Stimulated activated CD4-positive, alpha-beta T cell treated with anti-CD3 and anti-CD28 coated beads, Interleukin-1b, Interleukin-23, amount 100 ng/mL, for 48 hours (primary cell): ENCODE measurements at regions not wholly inside any gene's neighbourhood (a gene's known extent, or its start where the extent isn't known, plus 50 kb on each side); places are given as distances from the start of the nearest gene placed in this dataset.

Experiments
- DNase-seq: peaks from one replicate; pipeline ENCODE4 v3.0.0-alpha.2; 2020

DNA sequence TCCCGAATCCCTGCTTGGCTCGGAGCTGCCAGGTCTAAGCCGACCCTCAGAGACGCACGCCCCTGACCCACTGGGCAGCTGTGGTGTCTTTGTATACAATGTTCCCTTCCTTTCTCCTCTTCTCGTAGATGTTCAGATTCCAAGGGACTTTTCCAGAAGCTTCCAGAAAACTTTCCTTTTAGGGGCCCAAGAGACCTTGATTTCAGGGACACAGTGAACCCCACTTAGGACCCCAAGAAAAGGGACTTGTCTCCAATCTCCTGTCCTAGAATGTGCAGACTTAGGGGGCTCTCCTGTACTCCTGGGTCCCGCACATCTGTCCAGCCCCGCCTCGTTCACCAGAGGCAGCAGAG, 103.5 kb downstream of the EDN3 start:
- DNase-seq: no peak

DNA sequence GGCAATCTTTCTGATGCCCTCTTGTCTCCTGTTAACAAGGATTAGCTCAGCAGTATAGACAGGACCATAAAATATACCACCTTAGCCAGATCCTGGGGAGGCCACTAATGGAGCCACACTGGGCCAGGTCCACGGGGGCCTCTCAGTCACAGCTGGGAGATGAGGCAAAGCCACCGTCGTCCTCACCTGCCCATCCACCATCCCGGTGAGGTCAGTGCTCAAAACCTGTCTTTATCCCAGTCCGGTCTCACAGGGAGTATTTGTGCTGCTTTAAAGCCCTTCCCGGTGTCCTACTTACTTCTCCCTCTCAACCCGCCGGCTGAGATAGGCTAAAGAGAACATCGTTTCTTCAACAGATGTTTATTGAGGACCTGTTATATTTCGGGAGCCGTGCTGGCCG, 104.3 kb downstream of the EDN3 start:
- no peak for DNase-seq

DNA sequence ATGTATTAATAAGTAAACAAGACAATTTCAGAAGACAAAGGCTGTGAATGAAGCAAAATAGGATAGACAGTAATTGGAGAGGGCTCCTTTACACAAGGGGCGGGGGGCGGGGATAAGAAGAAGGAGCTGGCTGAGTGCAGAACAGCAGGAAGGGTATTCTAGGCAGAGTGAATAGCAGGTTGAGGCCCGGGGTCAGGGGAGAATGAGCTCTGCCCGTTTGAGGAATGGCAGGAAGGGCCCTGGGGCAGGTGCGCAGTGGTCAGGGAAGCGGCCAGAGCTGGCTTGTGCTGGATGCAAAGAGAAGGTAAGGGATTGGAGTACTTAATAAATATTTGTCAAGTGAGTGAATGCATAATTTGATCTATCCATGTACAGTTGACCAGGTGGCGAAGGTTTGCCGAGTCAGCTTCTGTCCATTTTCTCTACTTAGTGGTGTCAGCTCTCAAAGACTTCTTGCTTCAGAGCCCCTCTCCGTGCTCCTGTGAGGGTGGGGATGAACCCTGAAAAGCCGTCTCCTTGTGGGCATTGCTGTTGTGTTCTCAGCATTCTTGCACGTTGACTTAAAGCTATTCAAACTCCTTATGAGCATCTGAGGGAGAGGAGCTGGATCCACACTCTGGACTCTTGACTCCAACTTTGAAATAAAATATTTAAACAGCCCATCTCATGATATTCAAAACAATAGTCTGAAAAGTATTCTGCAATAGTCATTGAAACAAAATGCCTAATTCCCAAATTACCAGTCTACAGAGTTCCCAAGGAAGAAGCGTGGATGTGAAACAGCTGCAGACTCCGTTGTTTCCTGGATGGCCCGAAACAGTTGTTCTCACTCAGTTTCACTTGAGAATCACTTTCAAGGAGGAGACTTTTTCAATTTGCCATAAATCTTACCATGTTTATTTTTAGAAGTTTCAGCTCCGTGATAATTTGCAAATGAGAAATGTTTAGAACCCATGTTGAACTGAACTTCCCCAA, 105.1 kb downstream of the EDN3 start:
- no peak for DNase-seq

DNA sequence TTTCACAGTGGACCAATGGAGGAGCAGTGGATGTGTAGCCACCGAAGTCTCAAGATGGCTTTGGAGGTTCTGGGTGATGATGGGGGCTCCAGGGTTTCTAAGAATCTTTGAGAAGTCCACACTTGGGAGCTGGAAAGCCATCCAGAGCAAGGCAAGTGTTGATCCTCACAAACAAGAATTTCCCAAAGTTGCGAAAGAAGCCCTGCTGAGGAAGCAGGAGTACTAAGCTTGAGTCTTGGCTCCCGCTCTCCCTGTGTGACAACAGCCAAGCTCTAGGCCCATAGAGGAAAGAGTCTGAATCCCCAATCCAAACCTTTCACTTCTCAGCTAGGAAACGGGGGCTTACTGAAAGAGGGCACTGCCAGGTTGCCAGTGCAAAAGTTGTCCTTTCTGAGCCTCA, 106.0 kb downstream of the EDN3 start:
- no peak for DNase-seq

DNA sequence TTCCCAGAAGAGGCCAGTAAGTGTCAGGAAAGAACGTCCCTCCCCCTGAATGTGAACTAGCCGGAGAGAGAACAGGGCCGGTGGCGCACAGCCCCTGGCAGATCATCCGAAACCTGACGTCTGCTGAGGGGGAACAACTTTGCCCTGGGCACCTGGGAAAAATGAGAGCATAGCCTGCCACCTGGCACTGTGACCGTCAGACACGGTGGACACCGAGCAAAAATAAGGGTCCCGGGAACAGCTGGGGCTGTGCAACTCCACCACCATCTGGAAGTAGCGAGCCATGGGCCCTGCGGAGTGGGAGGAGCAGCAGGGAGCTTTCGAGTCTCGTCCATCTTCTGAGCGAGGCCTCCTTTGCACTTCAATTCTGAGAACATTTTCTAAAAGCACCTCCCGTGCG, 110.8 kb downstream of the EDN3 start:
- DNase-seq: no peak

DNA sequence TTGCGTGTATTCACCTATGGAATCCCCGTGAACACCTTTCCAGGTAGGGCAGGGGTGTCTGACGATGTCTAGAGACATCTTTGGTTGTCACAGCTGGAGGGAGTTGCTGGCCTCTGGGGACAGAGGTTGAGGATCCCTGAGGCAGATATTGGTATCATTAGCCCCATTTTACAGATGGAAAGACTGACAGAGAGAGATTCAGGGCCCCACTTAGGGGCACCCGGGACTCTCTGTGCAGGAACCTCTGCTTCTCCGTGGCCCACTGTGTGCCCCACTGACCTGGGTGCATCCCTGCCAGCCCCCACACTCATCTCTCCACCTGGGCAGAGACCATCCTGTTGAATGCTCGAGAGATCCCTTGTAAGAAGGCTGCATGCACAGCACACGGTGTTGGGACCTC, 111.2 kb downstream of the EDN3 start:
- DNase-seq: no peak

DNA sequence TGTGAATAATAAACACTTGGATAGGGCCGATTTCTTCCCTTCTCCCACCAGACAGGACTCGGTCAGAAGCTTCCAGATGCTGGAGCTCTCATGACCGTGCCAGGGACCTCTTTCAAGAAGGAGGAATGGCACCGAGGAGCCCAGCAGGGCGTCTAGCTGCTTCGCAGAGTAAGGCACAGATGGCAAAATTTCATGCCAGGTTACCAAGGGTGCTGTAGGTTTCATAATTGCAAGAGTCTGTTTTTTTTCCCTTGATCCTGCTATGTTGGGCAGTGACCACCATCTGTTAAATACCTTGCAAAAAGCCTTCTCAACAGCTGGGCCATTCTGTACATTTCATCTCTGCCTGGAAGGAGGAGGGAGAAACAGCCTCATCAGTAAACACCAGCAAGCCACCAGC, 111.8 kb downstream of the EDN3 start:
- DNase-seq: no peak

DNA sequence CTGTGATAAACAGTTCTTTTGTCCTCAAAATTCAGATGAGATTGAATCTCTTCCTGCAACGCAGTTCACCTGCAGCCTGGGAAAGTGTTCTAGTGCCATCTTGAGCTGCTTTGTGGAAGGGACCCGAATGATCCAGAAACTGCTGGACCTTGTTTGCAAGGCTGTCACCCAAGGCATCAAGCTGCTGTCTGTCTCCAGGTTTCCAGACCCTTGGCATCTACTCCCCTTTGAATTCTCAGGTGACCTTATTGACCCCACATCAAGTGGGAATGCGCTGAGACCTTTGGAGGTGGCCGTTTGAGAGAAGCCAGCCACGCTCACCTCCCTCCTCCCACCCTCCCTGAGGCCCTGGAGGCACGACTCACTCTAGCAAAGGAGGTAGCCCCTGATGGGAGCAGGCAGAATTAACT, 112.5 kb downstream of the EDN3 start:
- DNase-seq: no peak

DNA sequence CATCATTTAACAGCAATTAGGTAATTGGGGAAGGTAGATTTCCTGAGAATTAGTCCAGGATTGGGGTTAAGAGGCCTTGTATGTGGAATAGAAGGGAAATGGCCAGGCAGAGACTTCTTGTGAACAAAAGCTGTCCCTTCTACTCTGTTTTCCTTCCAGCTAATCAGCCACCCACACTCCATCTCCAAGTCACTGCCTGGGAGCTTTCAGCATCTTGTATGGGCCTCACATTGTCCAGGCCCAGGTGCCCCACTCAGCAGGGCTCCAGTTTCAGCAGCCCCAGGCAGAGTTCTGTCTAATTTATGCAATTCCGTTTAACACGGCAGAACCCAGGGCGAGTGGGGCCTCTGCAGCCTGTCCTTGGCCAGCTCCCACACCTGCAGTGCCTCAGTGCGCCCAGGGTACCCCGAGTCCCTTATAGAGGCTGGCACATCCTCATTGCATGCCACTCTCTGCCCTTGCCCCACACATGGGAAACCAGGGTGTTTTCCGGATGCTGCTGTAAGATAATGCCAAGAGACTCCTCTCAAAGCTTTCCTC, 113.0 kb downstream of the EDN3 start:
- no peak for DNase-seq

DNA sequence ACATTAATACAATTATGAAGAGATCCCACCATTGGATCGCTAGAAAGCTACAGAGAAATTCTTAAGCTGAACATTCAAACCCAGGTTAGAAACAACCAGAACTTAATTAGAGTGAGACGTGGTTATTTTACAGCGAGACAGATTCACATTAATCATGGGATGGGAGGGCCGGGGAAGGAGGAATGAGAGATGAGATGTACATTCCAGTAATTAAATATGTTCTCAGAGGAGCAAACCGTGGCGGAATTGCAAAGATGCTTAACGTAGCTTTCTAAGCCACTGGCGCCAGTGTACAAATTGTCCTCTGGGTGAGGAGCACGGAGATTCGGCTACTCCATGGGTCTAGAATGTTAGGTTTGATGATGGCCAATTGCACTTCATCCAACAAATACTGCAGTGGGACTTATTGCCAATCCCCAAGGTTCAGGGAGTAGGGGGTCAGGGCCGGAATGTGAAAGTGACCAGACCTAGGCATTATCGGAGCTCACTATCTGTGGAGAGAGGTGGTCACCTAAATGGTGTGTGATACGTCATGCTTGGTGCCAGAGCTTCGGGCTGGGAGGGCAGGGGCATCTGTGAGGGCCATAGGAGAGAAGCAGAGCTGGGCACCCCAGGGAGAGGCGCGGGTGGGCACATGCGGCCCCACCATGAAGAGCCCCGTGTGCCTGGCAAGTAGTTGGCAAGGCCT, 114.7 kb downstream of the EDN3 start:
- DNase-seq: no peak

DNA sequence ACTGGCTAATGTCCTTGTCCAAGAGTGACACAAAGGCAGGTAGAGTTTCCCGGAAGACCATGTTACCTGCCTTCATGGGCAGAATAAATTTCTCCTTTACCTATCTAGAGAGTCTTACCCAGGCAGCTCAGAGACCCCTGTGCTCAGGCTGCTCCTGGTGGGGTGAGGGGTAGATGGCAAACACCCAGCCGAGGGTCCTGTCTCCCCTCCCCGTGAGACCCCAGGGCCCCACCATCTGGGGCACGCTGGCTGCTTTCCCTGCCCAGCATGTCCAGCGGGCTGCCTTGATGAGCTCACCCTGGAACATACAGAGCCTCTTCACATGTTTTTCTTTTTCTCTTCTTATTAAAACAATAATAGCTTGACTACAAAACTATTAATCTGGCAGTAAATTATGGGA, 116.5 kb downstream of the EDN3 start:
- no peak for DNase-seq

DNA sequence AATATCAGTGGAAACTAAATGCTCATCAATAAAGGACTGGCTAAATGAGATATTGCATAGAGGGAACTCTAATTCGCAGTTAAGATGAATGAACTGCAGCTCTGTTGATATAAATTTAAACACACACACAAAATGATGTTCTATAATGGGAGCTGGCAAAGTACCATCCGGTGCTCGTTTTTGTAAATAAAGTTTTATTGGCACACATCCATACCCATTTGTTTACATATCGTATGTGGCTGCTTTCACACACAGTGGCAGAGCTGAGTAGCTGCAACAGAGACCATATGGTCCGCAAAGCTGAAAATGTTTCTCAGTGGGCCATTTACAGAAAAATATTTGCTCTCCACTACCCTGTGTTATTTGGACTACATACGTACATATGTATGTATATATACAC, 120.7 kb downstream of the EDN3 start:
- no peak for DNase-seq

DNA sequence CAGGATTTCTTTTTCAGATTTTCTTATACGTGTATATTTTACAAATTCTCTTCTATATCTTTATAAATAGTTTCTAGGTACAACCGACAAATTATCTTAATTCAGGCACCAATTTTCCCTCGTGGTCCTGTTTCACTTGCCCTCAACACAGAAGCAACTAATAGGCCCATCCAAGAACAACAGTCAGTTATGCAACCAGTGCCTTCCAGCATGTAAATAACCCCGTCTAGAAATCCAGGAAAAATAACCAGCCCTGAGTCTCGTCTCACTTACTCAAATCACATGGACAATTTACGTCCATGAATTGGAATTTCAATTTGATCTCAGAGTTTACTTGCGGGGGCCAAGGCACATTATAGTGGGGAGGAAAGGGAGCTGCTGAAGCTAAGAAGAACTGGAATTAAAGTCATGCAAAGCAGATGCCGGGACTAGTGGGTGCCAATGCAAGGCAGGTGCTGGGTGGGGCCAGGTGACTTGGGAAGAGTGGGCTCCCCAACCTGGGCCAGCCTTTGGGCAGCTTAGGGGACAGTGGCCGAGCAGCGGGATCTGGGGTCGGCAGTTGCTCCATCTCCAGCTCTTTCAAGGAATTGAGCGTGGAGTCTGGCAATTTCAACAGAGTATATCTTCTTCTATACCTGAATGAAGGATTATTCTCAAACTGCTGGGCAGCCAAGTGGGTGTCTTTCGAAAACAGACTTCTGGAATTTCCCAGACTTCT, 121.7 kb downstream of the EDN3 start:
- no peak for DNase-seq

DNA sequence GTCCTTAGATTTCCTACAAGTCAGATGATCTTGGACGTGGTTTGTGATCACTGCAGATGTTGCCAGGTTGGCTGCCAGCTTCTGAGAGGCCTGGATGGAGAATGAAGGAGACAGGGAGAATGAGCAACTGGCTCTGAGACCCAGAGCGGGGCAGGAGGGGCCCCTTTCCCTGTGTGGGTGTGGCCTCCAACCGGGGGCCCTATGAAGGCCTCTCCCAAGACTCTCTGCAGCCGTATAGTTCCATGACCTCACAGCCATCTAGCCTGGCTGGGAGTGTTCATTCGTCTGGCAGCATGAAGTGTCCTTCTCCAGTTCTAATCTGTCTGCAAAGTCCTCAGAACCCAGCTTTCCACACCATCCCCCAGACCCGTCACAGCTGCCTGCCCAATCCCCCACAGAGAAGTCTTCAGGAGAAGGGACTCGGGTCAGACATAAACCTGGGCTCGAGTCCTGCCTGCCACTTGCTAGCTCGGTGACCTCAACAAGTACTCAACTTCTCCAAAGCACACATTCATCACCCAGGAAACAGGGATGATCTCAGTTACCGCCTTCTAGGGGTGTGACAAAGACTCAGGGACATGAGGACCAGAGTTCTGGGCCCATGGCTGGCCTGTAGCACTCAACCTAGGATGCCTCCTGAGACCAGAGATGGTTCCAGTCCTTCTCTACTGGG, 122.6 kb downstream of the EDN3 start:
- no peak for DNase-seq

DNA sequence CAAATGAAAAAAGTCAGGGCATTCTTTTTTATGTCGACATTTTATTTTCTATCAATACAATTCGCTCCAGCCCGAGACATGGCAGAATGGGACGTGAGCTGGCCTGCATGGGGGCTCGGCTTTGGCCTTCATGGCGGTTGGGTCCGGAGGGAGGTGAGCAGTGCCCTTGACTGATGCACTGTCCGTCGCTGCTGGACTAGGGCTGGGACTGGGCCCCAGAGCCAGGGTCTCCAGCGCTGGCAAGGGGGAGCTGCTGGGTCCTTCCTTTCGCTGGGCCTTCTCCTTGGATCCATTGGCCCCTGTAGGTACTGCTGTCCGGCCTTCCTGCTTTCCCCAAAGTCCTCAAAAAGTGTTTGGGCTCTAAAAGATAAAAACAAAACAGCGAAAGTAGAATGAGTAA, 124.6 kb downstream of the EDN3 start:
- DNase-seq: no peak

DNA sequence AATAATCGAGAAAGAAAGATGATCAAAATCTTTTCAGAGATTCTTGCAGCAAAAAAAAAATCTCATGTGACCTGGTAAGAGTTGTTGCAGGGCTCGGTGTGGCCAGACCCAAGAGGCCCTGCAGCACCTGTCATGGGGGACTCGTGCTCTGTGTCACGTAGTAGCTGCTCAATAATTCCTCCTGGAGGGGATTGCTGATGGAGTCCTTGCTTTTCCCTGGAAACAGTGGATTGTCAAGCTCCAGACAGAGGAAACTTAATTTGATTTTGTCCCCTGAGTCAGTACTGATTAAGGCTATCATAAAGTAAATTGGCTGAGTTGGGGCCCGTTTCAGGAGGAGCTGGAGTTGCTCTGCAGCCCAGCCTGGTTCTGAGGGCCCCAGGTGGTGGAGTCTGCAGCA, 125.2 kb downstream of the EDN3 start:
- no peak for DNase-seq

DNA sequence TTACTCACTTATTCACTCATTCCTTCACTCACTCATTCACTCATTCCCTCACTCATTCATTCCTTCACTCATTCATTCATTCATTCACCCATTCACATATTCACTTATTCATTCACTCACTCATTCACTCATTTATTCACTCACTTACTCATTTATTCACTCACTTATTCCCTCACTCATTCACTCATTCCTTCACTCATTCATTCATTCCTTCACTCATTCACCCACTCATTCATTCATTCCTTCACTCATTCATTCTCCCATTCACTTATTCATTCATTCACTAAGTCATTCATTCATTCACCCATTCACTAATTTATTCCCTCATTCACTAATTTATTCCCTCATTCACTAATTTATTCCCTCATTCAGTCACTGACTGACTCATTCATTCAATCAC, 127.6 kb downstream of the EDN3 start:
- no peak for DNase-seq

DNA sequence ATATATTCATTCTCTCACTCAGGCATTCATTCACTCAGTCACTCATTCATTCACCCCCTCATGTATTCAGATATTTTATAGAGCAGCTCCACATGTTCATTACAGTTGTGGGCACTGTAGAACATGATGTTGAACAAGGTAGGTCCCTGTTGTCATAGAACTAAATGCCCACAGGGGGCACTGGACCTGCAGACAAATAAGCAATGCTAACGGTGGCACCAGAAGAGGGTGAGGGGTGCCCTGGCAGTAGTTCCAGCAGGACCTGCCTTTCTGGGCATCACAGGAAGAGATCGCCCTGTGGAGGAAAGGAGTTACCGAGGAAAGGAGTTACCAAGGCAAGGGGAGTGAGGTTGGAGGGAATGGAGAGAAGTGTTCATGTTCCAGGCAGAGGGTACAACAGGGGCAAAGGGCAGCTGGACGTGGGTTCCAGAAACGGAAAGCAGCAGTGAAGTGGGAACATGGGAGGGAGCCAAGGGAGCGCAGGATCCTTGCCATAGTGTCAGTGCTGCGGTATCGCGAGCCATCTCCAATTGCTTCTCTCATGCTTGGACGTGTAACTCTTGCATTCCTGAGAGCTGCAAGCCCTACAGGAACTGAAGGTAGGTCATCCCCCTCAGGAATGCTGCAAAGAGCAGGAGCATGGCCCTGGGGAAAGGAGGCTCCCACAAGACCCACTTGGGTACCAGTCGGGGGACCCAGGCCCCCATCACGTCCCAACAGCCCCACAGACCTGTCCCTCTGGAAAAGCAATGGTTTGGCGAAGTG, 128.2 kb downstream of the EDN3 start:
- no peak for DNase-seq

DNA sequence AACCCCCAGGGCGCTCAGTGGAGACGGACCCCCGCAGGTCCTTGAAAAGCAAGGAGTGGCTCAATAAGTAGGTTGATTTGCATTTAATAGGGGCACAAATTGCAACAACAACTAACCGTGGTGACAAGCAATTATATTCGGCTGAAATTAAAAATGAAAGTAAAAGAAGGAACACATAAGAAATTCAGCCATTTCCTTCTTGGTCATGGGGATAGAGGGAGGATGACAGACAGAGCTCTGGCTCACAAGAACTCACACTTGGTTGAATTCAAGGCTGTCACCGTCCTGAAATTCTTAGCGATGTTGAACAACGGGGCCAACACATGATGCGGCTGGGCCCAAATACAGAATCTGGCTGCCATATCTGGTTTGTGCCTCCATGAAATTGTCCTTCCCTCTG, 129.0 kb downstream of the EDN3 start:
- no peak for DNase-seq

DNA sequence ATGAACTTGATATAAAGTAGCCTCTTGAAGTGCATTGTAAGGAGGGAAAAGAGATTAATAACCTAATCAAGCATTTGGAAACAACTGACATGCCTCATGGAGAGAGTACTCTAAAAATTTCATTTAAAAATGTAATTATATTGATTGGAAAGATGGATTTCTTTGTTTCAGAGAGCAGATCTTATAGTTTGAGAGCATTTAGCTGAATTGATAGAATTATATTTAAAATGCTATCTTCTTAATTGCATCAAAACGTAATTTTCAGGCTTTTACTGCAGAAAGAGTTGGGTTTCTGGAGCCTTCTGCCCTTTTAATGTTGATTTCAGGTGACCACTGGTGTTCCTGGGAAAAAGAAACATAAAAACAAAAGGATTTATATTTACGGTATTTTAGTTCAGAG, 130.6 kb downstream of the EDN3 start:
- no peak for DNase-seq

DNA sequence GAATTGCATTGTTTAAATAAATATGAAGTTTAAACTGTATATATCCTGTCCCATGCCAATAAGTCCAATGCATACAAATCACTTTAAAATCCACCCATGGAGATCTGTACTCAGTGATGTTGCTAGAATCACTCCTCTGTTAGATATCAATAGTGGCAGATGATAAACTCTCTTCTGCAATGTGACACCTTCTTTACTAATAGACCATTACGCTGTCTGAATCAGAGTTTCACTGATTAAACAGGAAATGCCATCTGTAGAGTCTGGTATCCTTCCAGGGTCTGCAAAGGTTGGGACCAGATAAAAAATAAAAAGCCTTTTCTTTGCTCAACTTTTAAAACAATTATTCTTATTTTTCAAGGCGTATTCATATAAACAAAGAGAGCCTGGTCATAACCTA, 134.5 kb downstream of the EDN3 start:
- no peak for DNase-seq

DNA sequence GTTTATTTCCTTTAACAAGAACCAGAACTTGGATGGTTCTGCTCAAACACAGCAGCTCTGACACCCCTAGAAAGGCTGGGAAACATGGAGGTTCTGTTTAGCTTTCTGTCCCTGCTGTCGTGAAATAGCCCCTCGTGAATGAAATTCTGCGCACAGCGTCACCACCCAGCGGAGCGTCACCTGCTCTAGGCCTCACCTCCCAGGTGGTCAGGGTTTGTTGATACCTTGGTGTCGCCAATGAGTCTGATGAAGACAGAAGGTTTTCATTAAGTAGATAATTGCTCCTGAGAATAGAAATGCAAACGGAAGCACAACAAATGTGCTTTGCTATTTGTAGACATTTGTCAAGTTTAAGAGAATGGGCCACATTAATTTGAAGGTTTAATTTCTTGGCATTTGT, 135.1 kb downstream of the EDN3 start:
- no peak for DNase-seq
